ENCODE measurements at regions not wholly inside any gene's neighbourhood (a gene's known extent, or its start where the extent isn't known, plus 50 kb on each side); places are given as distances from the start of the nearest gene placed in this dataset.
"Not testable (repeated sequence)": the region's sequence is repeated elsewhere in the genome, so short reads cannot be mapped to it uniquely, and the experiment has no call there.

- Histone ChIP-seq H3K27ac (peak overlapping the region; percentile 55), H3K36me3 (no peaks in the 10 kb centered on the region), H3K9me3 (ENCODE audit: severe bottlenecking) (peaks cover 3% of the 10 kb centered on the region), H3K4me3 (ENCODE audit: low read depth, low read length) (no peak overlapping the region), H3K27me3 (ENCODE audit: insufficient read depth, low read depth, severe bottlenecking) (no peaks in the 10 kb centered on the region)
- no peak for DNase-seq
- TF ChIP-seq, protein P1, sequence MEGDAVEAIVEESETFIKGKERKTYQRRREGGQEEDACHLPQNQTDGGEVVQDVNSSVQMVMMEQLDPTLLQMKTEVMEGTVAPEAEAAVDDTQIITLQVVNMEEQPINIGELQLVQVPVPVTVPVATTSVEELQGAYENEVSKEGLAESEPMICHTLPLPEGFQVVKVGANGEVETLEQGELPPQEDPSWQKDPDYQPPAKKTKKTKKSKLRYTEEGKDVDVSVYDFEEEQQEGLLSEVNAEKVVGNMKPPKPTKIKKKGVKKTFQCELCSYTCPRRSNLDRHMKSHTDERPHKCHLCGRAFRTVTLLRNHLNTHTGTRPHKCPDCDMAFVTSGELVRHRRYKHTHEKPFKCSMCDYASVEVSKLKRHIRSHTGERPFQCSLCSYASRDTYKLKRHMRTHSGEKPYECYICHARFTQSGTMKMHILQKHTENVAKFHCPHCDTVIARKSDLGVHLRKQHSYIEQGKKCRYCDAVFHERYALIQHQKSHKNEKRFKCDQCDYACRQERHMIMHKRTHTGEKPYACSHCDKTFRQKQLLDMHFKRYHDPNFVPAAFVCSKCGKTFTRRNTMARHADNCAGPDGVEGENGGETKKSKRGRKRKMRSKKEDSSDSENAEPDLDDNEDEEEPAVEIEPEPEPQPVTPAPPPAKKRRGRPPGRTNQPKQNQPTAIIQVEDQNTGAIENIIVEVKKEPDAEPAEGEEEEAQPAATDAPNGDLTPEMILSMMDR (IDR thresholded peaks at IDR 0.05; ENCODE audit: low read depth, low read length) = no peak
These were observed 168.2 kb downstream of the KCNS3 start for GRCh38 chr2:18046558-18047212.

DNA sequence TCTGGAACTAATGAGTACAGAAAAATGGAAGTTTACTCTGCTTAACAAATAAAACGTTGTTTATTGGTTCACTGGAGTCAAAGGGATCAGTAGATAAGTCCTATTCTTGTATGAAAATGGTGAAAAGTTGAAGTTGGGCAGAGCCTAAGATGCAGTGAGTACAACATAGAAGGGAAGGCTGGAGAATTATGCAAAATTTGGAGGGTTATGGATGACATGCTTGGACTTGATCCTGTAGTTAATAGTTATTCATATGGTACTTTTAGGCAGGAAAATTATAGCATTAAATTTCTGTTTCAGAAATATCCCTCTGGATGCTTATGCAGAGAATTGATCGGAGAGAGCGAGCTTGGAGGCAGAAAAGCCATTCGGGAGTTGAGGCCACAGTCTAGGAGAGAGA lies 167.6 kb downstream of the KCNS3 start:
- Histone ChIP-seq H3K27ac (no peak overlapping the region), H3K9me3 (ENCODE audit: severe bottlenecking) (peaks cover 3% of the 10 kb centered on the region), H3K4me3 (ENCODE audit: low read depth, low read length) (no peak overlapping the region), H3K36me3 (no peaks in the 10 kb centered on the region), H3K27me3 (ENCODE audit: insufficient read depth, low read depth, severe bottlenecking) (no peaks in the 10 kb centered on the region)
- no peak for DNase-seq
- TF ChIP-seq, protein P1 (IDR thresholded peaks at IDR 0.05; ENCODE audit: low read depth, low read length) = no peak

DNA sequence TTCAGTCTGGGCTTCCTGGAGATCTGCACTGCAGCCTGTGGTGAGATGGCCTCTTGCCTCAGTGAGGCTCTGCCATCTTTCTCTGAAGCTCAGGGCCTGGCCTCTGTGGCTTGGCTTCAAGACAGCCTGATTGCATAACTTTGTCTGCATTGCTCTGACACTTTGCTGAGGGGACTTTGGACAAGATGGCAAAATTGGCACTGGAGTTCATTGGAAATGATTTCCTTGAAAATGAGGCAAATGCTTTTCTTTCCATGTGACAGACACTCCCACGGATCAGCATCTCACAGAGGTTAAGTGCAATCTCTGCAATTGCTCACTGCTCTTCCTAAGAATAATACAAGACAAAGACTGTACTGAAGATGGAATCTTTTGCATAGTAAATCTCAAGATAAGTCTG lies 166.8 kb downstream of the KCNS3 start:
- Histone ChIP-seq H3K9me3 (ENCODE audit: severe bottlenecking) (peaks cover 3% of the 10 kb centered on the region), H3K36me3 (no peaks in the 10 kb centered on the region), H3K4me3 (ENCODE audit: low read depth, low read length) (no peak overlapping the region), H3K27ac (no peak overlapping the region), H3K27me3 (ENCODE audit: insufficient read depth, low read depth, severe bottlenecking) (no peaks in the 10 kb centered on the region)
- TF ChIP-seq, protein P1 (IDR thresholded peaks at IDR 0.05; ENCODE audit: low read depth, low read length) = no peak
- DNase-seq = no peak

DNA sequence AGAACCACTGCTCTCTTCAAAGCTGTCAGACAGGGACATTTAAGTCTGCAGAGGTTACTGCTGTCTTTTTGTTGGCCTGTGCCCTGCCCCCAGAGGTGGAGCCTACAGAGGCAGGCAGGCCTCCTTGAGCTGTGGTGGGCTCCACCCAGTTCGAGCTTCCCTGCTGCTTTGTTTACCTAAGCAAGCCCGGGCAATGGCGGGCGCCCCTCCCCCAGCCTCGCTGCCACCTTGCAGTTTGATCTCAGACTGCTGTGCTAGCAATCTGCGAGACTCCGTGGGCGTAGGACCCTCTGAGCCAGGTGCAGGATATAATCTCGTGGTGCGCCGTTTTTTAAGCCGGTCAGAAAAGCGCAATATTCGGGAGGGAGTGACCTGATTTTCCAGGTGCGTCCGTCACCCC lies 138.9 kb downstream of the KCNS3 start:
- DNase-seq; H3K27me3 ChIP-seq (ENCODE audit: insufficient read depth, low read depth, severe bottlenecking); H3K27ac ChIP-seq; H3K4me3 ChIP-seq (ENCODE audit: low read depth, low read length); H3K36me3 ChIP-seq: not testable (repeated sequence)
- peaks cover 16% of the 10 kb centered on the region for H3K9me3 ChIP-seq (ENCODE audit: severe bottlenecking)

DNA sequence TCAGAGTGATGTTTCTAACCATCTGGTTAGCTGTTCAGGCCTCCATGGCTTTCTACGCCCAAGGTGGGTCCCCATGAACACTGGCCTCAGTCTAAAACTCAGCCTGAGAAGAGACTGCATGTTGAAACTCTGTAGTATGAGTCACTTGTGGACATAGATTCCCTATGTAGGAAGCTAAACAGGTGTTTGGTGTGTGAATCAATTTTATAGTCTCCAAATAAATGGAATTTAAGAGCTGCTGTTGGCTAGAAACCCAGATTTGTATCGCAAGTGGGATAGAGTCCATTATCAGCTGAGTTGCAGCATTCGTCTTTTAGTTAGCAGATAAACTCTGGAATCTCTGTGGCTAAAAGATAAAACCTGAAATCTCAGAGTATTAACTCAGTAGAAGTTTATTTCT lies 131.4 kb downstream of the KCNS3 start:
- Histone ChIP-seq H3K9me3 (ENCODE audit: severe bottlenecking) (no peaks in the 10 kb centered on the region), H3K4me3 (ENCODE audit: low read depth, low read length) (no peak overlapping the region), H3K36me3 (no peaks in the 10 kb centered on the region), H3K27me3 (ENCODE audit: insufficient read depth, low read depth, severe bottlenecking) (no peaks in the 10 kb centered on the region), H3K27ac (no peak overlapping the region)
- TF ChIP-seq, protein P1 (IDR thresholded peaks at IDR 0.05; ENCODE audit: low read depth, low read length) = no peak
- DNase-seq = no peak

GRCh38 chr2:18005411-18005810 lies 126.9 kb downstream of the KCNS3 start:
- H3K4me3 ChIP-seq (ENCODE audit: low read depth, low read length) = no peak overlapping the region
- H3K27ac ChIP-seq = no peak overlapping the region
- TF ChIP-seq, protein P1 (IDR thresholded peaks at IDR 0.05; ENCODE audit: low read depth, low read length) = no peak
- H3K27me3 ChIP-seq (ENCODE audit: insufficient read depth, low read depth, severe bottlenecking) = no peaks in the 10 kb centered on the region
- H3K36me3 ChIP-seq = no peaks in the 10 kb centered on the region
- no peak for DNase-seq
- H3K9me3 ChIP-seq (ENCODE audit: severe bottlenecking) = peaks cover 6% of the 10 kb centered on the region

Data from WERI-Rb-1 (cell line).